ENCODE measurements at regions not wholly inside any gene's neighbourhood (a gene's known extent, or its start where the extent isn't known, plus 50 kb on each side); places are given as distances from the start of the nearest gene placed in this dataset.

- H2AFZ ChIP-seq (ENCODE audit: low read length), result no peak overlapping the region
- no peaks in the 10 kb centered on the region for H3K4me1 ChIP-seq (ENCODE audit: low read length)
- H3F3A ChIP-seq (ENCODE audit: insufficient read depth, low read length), result no peaks in the 10 kb centered on the region
- H3K27me3 ChIP-seq (replicated peaks; ENCODE audit: insufficient read depth, low read length), result no peaks in the 10 kb centered on the region
- no peak overlapping the region for H3K4me3 ChIP-seq (ENCODE audit: low read length)
- TF ChIP-seq EZH2phosphoT487 (IDR thresholded peaks at IDR 0.05; ENCODE audit: low read length) (no peak), EZH2 (optimal IDR thresholded peaks at IDR 0.05; ENCODE audit: low read depth, low read length) (no peak), CTCF (IDR thresholded peaks at IDR 0.05; ENCODE audit: low read length) (no peak)
- no peaks in the 10 kb centered on the region for H3K36me3 ChIP-seq (replicated peaks; ENCODE audit: insufficient read depth, low read length)
- no peaks in the 10 kb centered on the region for H3K9me3 ChIP-seq (replicated peaks; ENCODE audit: insufficient read depth, low read length)
- H3K4me2 ChIP-seq (ENCODE audit: low read depth, low read length), result no peak overlapping the region
- no peaks in the 10 kb centered on the region for H4K20me1 ChIP-seq (ENCODE audit: insufficient read depth, low read length)
- no peaks in the 10 kb centered on the region for H3K9me2 ChIP-seq (replicated peaks; ENCODE audit: insufficient read depth, low read length)
- H3K79me2 ChIP-seq (ENCODE audit: low read length), result no peaks in the 10 kb centered on the region
- H3K9ac ChIP-seq (ENCODE audit: low read length), result no peak overlapping the region
- no peak overlapping the region for H3K27ac ChIP-seq (ENCODE audit: low read length)
- no peak for DNase-seq
Observed at GRCh38 chr6:71103130-71103529, 146.3 kb upstream of the B3GAT2 start.

GRCh38 chr6:71103641-71104040 lies 146.8 kb upstream of the B3GAT2 start:
- Histone ChIP-seq H3K36me3 (replicated peaks; ENCODE audit: insufficient read depth, low read length) (no peaks in the 10 kb centered on the region), H3K9me3 (replicated peaks; ENCODE audit: insufficient read depth, low read length) (no peaks in the 10 kb centered on the region), H3K4me2 (ENCODE audit: low read depth, low read length) (no peak overlapping the region), H3K27me3 (replicated peaks; ENCODE audit: insufficient read depth, low read length) (no peaks in the 10 kb centered on the region), H3K4me1 (ENCODE audit: low read length) (no peaks in the 10 kb centered on the region), H3K27ac (ENCODE audit: low read length) (no peak overlapping the region), H3K9ac (ENCODE audit: low read length) (no peak overlapping the region), H3F3A (ENCODE audit: insufficient read depth, low read length) (no peaks in the 10 kb centered on the region), H3K79me2 (ENCODE audit: low read length) (no peaks in the 10 kb centered on the region), H3K4me3 (ENCODE audit: low read length) (no peak overlapping the region), H2AFZ (ENCODE audit: low read length) (no peak overlapping the region), H4K20me1 (ENCODE audit: insufficient read depth, low read length) (no peaks in the 10 kb centered on the region), H3K9me2 (replicated peaks; ENCODE audit: insufficient read depth, low read length) (no peaks in the 10 kb centered on the region)
- no peak for DNase-seq
- no peak for TF ChIP-seq CTCF (IDR thresholded peaks at IDR 0.05; ENCODE audit: low read length)
- no peak for TF ChIP-seq EZH2 (optimal IDR thresholded peaks at IDR 0.05; ENCODE audit: low read depth, low read length)
- no peak for TF ChIP-seq EZH2phosphoT487 (IDR thresholded peaks at IDR 0.05; ENCODE audit: low read length)

GRCh38 chr6:71106276-71106675 lies 149.4 kb upstream of the B3GAT2 start:
- Histone ChIP-seq H3K9me2 (replicated peaks; ENCODE audit: insufficient read depth, low read length) (no peaks in the 10 kb centered on the region), H3K4me1 (ENCODE audit: low read length) (no peaks in the 10 kb centered on the region), H3K4me2 (ENCODE audit: low read depth, low read length) (no peak overlapping the region)

More at GRCh38 chr6:71106276-71106675, 149.4 kb upstream of the B3GAT2 start:
- Histone ChIP-seq H3K27ac (ENCODE audit: low read length) (no peak overlapping the region), H3K9me3 (replicated peaks; ENCODE audit: insufficient read depth, low read length) (no peaks in the 10 kb centered on the region), H3K36me3 (replicated peaks; ENCODE audit: insufficient read depth, low read length) (no peaks in the 10 kb centered on the region), H3K79me2 (ENCODE audit: low read length) (no peaks in the 10 kb centered on the region), H3F3A (ENCODE audit: insufficient read depth, low read length) (no peaks in the 10 kb centered on the region), H3K27me3 (replicated peaks; ENCODE audit: insufficient read depth, low read length) (no peaks in the 10 kb centered on the region), H4K20me1 (ENCODE audit: insufficient read depth, low read length) (no peaks in the 10 kb centered on the region), H2AFZ (ENCODE audit: low read length) (no peak overlapping the region), H3K9ac (ENCODE audit: low read length) (no peak overlapping the region), H3K4me3 (ENCODE audit: low read length) (no peak overlapping the region)
- DNase-seq, result no peak
- TF ChIP-seq CTCF (IDR thresholded peaks at IDR 0.05; ENCODE audit: low read length) (no peak), EZH2 (optimal IDR thresholded peaks at IDR 0.05; ENCODE audit: low read depth, low read length) (no peak), EZH2phosphoT487 (IDR thresholded peaks at IDR 0.05; ENCODE audit: low read length) (no peak)

Measured in MM.1S (cell line).